Muscle layer of colon (tissue), 2 donors: ENCODE measurements at regions not wholly inside any gene's neighbourhood (a gene's known extent, or its start where the extent isn't known, plus 50 kb on each side); places are given as distances from the start of the nearest gene placed in this dataset.
"Not testable (repeated sequence)": the region's sequence is repeated elsewhere in the genome, so short reads cannot be mapped to it uniquely, and the experiment has no call there.

ENCODE experiments used
- H3K27ac ChIP-seq: one replicate; pipeline ENCODE4 v1.7.0; 2013; ENCODE audit warnings: low read depth, mild to moderate bottlenecking, low read length, moderate library complexity
- H3K27me3 ChIP-seq, 2 donors: one replicate each; pipeline ENCODE4 v1.7.0; 2013; ENCODE audit warnings: low read length in 2 of 2, mild to moderate bottlenecking in 2 of 2; ENCODE audit not compliant: insufficient read depth in 2 of 2, control insufficient read depth in 1 of 2
- H3K36me3 ChIP-seq: one replicate; pipeline ENCODE4 v1.7.0; 2013; ENCODE audit warnings: mild to moderate bottlenecking, low read length; ENCODE audit not compliant: insufficient read depth
- H3K4me1 ChIP-seq: one replicate; pipeline ENCODE4 v1.7.0; 2013; ENCODE audit warnings: mild to moderate bottlenecking, low read length; ENCODE audit not compliant: insufficient read depth
- H3K4me3 ChIP-seq, 2 donors: one replicate each; pipeline ENCODE4 v1.7.0; 2013; ENCODE audit warnings: low read length in 2 of 2, low read depth in 1 of 2, mild to moderate bottlenecking in 1 of 2, moderate library complexity in 1 of 2
- H3K9ac ChIP-seq: one replicate; pipeline ENCODE4 v1.7.0; 2013; ENCODE audit warnings: low read length
- H3K9me3 ChIP-seq: one replicate; pipeline ENCODE4 v1.7.0; 2013; ENCODE audit warnings: mild to moderate bottlenecking, low read length
- donor health status: abdominal sarcoma.
- donor health status: Adenocarcinoma of cecum.

DNA sequence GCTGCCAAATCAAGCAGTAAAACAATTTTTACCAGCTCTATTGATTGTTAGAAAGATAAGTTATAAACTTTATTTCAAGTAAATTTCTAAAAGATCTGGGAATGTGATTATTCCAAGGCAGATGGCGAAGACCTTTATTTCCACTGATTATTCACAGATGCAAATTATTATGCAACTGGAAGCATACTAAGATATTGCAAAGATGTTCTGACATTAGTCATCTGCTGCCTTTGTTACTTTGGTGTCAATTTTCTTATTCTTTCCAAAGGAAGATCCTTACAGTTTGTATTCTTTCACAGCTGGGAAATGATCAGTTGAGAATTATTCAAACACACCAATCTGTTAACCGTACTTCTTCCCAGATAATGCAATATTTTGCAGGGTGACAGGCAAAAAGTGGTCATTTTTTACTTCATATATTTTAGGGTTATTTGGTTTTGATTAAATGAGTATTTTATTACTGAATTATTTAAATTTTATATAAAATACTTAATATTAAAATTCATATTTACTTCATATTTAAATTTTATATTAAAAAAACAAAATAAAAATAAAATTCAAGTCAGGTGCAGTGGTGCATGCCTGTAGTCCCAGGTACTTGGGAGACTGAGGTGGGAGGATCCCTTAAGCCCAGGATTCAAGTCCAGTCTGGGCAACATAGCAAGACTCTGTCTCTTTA, 171.3 kb downstream of the FZD1 start:
- no peak overlapping the region for H3K27ac ChIP-seq
- H3K27me3 ChIP-seq = no peaks in the 10 kb centered on the region
- no peak overlapping the region for H3K9ac ChIP-seq
- no peak overlapping the region for H3K4me3 ChIP-seq
- no peaks in the 10 kb centered on the region for H3K4me1 ChIP-seq
- peaks cover 5% of the 10 kb centered on the region for H3K9me3 ChIP-seq
- no peaks in the 10 kb centered on the region for H3K36me3 ChIP-seq

GRCh38 chr7:91436655-91437054, 172.4 kb downstream of the FZD1 start:
- H3K27me3 ChIP-seq = no peaks in the 10 kb centered on the region
- H3K4me3 ChIP-seq = no peak overlapping the region
- no peak overlapping the region for H3K27ac ChIP-seq
- no peaks in the 10 kb centered on the region for H3K36me3 ChIP-seq
- H3K9ac ChIP-seq = no peak overlapping the region
- H3K9me3 ChIP-seq = peaks cover 5% of the 10 kb centered on the region
- H3K4me1 ChIP-seq = no peaks in the 10 kb centered on the region

DNA sequence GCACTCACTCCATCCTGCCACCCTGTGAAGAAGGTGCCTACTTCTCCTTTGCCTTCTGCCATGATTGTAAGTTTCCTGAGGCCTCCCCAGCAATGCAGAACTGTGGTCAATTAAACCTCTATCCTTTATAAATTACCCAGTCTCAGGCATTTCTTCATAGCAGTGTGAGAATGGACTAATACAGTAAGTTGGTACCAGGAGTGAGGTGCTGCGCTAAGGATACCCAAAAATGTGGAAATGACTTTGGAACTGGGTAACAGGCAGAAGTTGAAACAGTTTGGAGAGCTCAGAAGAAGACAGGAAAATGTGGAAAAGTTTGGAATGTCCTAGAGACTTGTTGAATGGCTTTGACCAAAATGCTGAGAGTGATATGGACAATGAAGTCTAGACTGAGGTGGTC, 176.0 kb downstream of the FZD1 start:
- not testable (repeated sequence) for H3K9ac ChIP-seq, H3K4me1 ChIP-seq, H3K27ac ChIP-seq, H3K36me3 ChIP-seq, H3K9me3 ChIP-seq, H3K27me3 ChIP-seq, H3K4me3 ChIP-seq

DNA sequence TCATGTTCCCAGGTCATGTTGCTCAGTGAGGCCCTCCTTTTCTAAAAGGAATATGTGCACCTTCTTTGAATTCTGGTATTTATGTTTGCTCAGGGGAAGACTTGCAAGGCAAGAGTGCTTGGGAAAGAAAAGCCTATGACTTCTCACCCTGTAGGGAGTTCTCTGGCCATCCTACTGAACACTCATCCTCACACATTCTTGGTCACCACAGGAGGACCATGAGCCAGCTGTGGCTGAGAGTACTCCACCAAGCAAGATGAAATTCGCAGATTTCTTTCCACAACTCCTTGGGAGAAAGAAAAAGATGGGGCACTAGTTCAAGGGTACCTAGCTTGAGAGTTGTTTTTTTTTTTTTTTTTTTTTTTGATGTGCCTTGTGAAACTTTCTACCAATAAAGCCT, 179.6 kb downstream of the FZD1 start:
- no peaks in the 10 kb centered on the region for H3K4me1 ChIP-seq
- no peak overlapping the region for H3K4me3 ChIP-seq
- no peak overlapping the region for H3K27ac ChIP-seq
- no peaks in the 10 kb centered on the region for H3K27me3 ChIP-seq
- H3K9me3 ChIP-seq = no peaks in the 10 kb centered on the region
- H3K9ac ChIP-seq = no peak overlapping the region
- H3K36me3 ChIP-seq = no peaks in the 10 kb centered on the region

DNA sequence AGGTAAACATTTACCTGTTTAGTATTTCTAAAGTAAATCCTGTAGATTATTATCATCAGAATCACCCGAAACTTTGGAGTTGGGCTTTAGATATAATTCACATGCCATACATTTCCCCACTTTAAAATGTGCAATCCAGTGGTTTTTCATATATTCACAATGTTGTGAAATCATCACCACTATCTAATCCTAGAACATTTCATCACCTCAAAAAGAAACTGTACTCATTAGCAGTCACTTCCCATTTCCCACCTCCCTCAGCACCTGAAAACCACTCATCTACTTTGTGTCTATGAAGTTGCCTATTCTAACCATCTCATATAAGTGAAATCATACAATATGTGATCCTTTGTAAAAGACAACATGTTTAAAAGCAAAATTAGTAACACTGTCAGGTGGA, 182.6 kb downstream of the FZD1 start:
- Histone ChIP-seq H3K9ac (no peak overlapping the region), H3K4me3 (no peak overlapping the region), H3K36me3 (no peaks in the 10 kb centered on the region), H3K9me3 (no peaks in the 10 kb centered on the region), H3K27ac (no peak overlapping the region), H3K4me1 (no peaks in the 10 kb centered on the region), H3K27me3 (no peaks in the 10 kb centered on the region)

GRCh38 chr7:91455411-91455810, 191.2 kb downstream of the FZD1 start:
- no peak overlapping the region for H3K27ac ChIP-seq
- H3K9me3 ChIP-seq = no peaks in the 10 kb centered on the region
- no peaks in the 10 kb centered on the region for H3K4me1 ChIP-seq
- H3K4me3 ChIP-seq = no peak overlapping the region
- H3K36me3 ChIP-seq = no peaks in the 10 kb centered on the region
- H3K27me3 ChIP-seq = no peaks in the 10 kb centered on the region
- no peak overlapping the region for H3K9ac ChIP-seq

- Histone ChIP-seq H3K4me3 (no peak overlapping the region), H3K9me3 (no peaks in the 10 kb centered on the region), H3K36me3 (no peaks in the 10 kb centered on the region), H3K27me3 (no peaks in the 10 kb centered on the region), H3K9ac (no peak overlapping the region), H3K4me1 (no peaks in the 10 kb centered on the region), H3K27ac (no peak overlapping the region)
Observed at GRCh38 chr7:91457208-91457607, 193.0 kb downstream of the FZD1 start.

DNA sequence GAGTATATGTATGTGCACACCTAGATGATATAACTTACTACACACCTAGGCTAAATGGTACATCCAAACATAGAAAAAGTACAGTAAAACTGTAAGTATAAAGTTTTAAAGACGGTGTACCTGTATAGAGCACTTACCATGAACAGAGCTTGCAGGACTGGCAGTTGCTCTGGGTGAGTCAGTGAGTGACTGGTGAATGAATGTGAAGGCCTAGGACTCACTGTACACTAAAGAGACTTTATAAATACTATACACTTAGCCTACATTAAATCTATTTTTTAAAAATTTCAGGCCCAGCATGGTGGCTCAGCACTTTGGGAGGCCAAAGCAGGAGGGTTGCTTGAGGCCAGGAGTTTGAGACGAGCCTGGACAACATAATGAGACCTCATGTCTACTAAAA, 195.3 kb downstream of the FZD1 start:
- H3K27ac ChIP-seq = no peak overlapping the region
- no peaks in the 10 kb centered on the region for H3K36me3 ChIP-seq
- no peaks in the 10 kb centered on the region for H3K27me3 ChIP-seq
- no peaks in the 10 kb centered on the region for H3K9me3 ChIP-seq
- no peak overlapping the region for H3K9ac ChIP-seq
- no peak overlapping the region for H3K4me3 ChIP-seq
- H3K4me1 ChIP-seq = no peaks in the 10 kb centered on the region

DNA sequence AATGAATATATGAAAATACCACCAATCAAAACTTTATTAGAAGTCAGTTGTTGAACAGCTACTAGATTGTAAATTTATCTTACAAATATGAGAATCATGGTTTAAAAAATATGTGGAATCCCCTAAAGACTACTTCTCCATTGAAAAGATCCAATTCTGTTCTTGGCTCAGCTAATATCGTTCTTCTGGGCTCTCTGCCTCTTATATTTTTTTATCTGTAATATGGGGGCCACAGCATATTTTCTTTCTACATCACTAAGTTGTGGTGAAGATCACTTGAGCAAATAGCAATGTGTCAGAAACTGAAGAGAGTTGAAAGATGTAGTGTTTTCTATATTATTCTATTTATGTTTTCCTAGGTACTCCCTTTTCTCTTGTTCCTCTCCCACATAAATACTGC, 198.1 kb downstream of the FZD1 start:
- H3K27me3 ChIP-seq = no peaks in the 10 kb centered on the region
- H3K9me3 ChIP-seq = no peaks in the 10 kb centered on the region
- no peak overlapping the region for H3K4me3 ChIP-seq
- no peak overlapping the region for H3K9ac ChIP-seq
- no peaks in the 10 kb centered on the region for H3K36me3 ChIP-seq
- no peak overlapping the region for H3K27ac ChIP-seq
- no peaks in the 10 kb centered on the region for H3K4me1 ChIP-seq

DNA sequence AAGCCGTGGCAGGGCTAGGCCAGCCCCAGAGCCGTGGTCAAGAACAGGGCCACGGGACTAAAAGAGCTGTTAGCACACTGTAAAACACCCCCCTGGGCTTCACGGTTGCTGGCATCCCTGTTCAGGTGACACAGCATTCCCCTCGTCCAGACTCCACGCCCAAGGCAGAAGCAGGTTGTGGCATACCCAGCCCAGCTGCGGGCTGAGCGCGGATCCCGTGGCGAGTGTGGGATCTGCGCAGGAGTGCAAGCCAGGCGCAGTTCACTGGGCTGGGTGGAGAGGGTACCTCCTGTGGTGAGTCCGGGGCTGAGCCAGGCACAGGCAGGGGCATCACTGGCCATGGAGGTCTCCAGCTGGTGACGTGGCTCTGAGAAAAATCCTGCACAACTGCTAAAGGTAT, 199.1 kb downstream of the FZD1 start:
- Histone ChIP-seq H3K4me1 (no peaks in the 10 kb centered on the region), H3K4me3 (no peak overlapping the region), H3K9me3 (no peaks in the 10 kb centered on the region), H3K27me3 (no peaks in the 10 kb centered on the region), H3K9ac (no peak overlapping the region), H3K36me3 (no peaks in the 10 kb centered on the region), H3K27ac (no peak overlapping the region)

DNA sequence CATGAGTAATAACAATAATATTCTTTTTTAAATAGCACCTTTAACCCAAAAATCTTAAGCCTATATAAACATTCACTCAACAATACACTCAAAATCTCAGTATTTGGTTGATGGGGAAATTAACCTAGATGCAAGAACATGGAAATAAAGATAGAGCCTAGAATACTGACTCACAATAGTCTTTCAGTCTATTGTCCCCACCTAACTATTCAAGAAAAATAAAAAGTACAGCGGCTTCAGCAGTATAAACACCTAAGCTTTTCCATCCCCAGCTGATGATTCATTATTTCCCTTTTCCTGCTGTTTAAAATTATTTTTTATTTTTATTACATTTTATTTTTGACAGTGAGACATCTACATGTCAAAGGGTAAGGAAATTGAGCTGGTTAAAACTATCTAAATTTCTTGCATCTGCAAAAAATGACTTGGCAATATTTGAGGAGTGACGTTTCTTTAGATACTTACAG, 201.4 kb downstream of the FZD1 start:
- Histone ChIP-seq H3K4me1 (no peaks in the 10 kb centered on the region), H3K9me3 (no peaks in the 10 kb centered on the region), H3K27ac (no peak overlapping the region), H3K36me3 (no peaks in the 10 kb centered on the region), H3K9ac (no peak overlapping the region), H3K4me3 (no peak overlapping the region), H3K27me3 (no peaks in the 10 kb centered on the region)

DNA sequence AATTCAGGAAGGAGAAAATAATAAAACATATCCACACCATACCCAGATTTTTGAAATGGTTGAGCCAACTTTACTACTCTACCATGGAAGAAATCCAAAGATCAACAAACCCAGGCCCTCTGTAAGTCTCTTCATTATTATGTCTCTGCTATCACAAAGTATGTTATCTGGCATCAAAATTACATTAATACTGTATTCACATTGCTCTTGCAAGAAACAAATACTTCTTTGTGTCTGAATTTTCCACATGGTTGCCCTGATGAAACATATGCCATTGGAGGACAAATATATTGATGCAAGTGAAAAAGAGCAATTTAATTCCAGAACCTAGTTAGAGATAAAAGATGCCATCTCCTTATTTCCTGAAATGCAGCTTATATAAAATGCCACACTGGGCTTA, 204.0 kb downstream of the FZD1 start:
- Histone ChIP-seq H3K27ac (no peak overlapping the region), H3K4me3 (no peak overlapping the region), H3K9me3 (no peaks in the 10 kb centered on the region), H3K9ac (no peak overlapping the region), H3K4me1 (no peaks in the 10 kb centered on the region), H3K27me3 (no peaks in the 10 kb centered on the region), H3K36me3 (no peaks in the 10 kb centered on the region)
